ENCODE measurements at regions not wholly inside any gene's neighbourhood (a gene's known extent, or its start where the extent isn't known, plus 50 kb on each side); places are given as distances from the start of the nearest gene placed in this dataset.

DNA sequence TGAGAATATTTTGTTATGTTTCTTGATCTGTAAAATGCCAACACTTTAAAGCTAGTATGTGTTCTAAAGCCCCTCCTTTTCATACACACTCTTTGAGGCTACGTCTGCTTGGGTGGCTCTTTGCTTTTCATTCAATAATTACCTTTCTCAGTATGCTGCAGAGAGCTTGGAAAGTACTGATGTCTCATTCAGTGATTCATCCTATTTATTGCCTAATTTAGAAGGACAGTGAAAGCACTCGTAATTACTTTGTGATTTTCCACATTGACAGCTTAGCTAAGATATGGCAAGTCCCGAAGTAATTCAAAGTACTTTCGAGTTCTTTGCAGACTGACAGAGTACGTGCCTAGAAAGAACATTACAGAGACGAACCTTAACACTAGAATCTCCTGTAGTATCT is 57.2 kb downstream of the BMP15 start:
- TF ChIP-seq CTCF (IDR thresholded peaks at IDR 0.05; ENCODE audit: borderline replicate concordance, extremely low read depth, low read length, poor library complexity, severe bottlenecking) (no peak), EZH2 (IDR thresholded peaks at IDR 0.05; ENCODE audit: borderline replicate concordance, low read depth, low read length, severe bottlenecking) (no peak)

Data from DND-41 (cell line).